GM10266 (cell line): ENCODE measurements at regions not wholly inside any gene's neighbourhood (a gene's known extent, or its start where the extent isn't known, plus 50 kb on each side); places are given as distances from the start of the nearest gene placed in this dataset.
"Not testable (repeated sequence)": the region's sequence is repeated elsewhere in the genome, so short reads cannot be mapped to it uniquely, and the experiment has no call there.

Source experiments
- DNase-seq: peaks from one replicate; pipeline ENCODE4 v3.0.0; 2012; ENCODE audit errors: extremely low spot score
- CTCF ChIP-seq: IDR thresholded peaks from 2 replicates; pipeline ENCODE4 v1.5.1; 2012; ENCODE audit warnings: mild to moderate bottlenecking, low read depth; ENCODE audit not compliant: control insufficient read depth, insufficient read depth; ENCODE audit errors: missing control alignments

GRCh38 chr12:131340616-131341210, 370.2 kb upstream of the SFSWAP start:
- DNase-seq, result no peak
- TF ChIP-seq CTCF, result no peak

- not testable (repeated sequence) for DNase-seq
These were observed 369.3 kb upstream of the SFSWAP start for GRCh38 chr12:131341608-131342007.

- not testable (repeated sequence) for DNase-seq
These were observed 367.5 kb upstream of the SFSWAP start for GRCh38 chr12:131343436-131343835.

GRCh38 chr12:131344715-131345520, 366.0 kb upstream of the SFSWAP start:
- DNase-seq, result not testable (repeated sequence)

- no peak for DNase-seq
- TF ChIP-seq CTCF, result no peak
These were observed 365.1 kb upstream of the SFSWAP start for GRCh38 chr12:131345521-131346436.

- TF ChIP-seq CTCF, result no peak
- DNase-seq, result no peak
These were observed 364.1 kb upstream of the SFSWAP start for GRCh38 chr12:131346555-131347344.

GRCh38 chr12:131347345-131347714, 363.6 kb upstream of the SFSWAP start:
- DNase-seq, result no peak
- no peak for TF ChIP-seq CTCF

- TF ChIP-seq CTCF, result no peak
- no peak for DNase-seq
These were observed 363.2 kb upstream of the SFSWAP start for GRCh38 chr12:131347732-131348131.
